LNCAP (cell line): ENCODE measurements at regions not wholly inside any gene's neighbourhood (a gene's known extent, or its start where the extent isn't known, plus 50 kb on each side); places are given as distances from the start of the nearest gene placed in this dataset.

Experiments
- TF ChIP-seq, protein P1 (sequence below): fragments of 450-650 bp; IDR thresholded peaks from 2 replicates; pipeline ENCODE4 v1.5.1; 2017; ENCODE audit warnings: mild to moderate bottlenecking

DNA sequence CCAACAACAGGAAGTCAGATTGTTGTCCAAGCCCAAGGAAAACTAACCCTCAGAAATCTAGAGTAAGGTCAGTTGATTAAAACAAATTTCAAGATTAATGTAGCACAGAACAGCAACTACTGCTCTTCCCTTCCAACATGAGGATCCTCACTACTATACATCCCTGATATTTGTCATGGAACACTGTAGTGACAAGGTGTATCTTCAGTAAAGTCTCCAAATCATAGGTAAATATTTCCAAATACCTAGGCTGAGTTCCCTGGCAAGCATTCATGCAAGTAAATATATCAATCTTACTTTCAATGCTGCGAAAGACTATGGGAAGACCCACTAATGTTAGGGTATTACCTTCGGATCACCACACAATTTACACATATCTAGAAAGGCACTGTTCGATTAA is 986.9 kb upstream of the ARRDC3 start:
- TF ChIP-seq, protein P1, sequence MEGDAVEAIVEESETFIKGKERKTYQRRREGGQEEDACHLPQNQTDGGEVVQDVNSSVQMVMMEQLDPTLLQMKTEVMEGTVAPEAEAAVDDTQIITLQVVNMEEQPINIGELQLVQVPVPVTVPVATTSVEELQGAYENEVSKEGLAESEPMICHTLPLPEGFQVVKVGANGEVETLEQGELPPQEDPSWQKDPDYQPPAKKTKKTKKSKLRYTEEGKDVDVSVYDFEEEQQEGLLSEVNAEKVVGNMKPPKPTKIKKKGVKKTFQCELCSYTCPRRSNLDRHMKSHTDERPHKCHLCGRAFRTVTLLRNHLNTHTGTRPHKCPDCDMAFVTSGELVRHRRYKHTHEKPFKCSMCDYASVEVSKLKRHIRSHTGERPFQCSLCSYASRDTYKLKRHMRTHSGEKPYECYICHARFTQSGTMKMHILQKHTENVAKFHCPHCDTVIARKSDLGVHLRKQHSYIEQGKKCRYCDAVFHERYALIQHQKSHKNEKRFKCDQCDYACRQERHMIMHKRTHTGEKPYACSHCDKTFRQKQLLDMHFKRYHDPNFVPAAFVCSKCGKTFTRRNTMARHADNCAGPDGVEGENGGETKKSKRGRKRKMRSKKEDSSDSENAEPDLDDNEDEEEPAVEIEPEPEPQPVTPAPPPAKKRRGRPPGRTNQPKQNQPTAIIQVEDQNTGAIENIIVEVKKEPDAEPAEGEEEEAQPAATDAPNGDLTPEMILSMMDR, result no peak

DNA sequence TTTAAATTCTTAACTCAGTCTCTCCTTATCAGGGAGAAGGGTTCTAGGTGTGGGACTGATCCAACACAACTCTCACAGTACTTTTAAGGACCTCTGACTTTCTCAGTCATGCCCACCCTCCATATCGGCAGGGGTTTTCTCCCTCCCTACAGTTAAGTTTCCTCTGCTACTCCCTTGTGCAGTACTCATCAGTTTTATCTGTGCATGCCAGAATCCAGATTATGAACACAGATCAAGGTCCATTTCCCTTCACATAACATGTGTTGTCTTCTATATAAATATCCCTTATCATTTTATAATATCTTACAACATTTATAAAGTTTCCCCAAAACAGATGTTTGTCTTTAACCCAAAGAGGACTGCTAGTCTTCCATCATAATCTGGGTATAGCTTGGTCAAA is 986.5 kb upstream of the ARRDC3 start:
- TF ChIP-seq, protein P1, result no peak

DNA sequence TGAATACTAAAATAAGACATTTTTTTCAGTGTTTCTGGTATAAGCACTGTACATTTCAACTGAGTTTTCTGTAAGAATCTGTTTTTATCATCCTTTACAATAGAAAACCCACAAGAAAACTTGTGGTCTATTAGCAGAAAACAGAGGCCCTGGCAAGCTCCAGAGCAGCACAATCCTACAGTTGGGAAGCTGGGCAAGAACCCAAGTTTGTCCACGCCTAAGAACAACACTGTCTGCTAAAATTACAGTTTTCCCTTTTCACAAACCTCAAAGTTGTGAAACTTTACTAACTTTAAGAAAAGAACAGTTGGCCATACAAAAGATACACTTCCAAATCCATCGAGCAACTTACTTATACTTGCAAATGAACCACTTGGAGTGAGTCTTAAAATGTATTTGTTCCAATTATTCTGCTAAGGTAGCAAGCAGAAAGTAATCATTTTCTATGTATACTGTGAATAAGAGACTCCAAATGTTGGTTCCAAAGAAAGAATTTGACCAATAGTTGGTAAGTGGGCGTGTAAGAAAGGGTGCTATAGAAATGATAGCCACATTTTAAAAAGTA is 982.0 kb upstream of the ARRDC3 start:
- TF ChIP-seq, protein P1, result no peak

DNA sequence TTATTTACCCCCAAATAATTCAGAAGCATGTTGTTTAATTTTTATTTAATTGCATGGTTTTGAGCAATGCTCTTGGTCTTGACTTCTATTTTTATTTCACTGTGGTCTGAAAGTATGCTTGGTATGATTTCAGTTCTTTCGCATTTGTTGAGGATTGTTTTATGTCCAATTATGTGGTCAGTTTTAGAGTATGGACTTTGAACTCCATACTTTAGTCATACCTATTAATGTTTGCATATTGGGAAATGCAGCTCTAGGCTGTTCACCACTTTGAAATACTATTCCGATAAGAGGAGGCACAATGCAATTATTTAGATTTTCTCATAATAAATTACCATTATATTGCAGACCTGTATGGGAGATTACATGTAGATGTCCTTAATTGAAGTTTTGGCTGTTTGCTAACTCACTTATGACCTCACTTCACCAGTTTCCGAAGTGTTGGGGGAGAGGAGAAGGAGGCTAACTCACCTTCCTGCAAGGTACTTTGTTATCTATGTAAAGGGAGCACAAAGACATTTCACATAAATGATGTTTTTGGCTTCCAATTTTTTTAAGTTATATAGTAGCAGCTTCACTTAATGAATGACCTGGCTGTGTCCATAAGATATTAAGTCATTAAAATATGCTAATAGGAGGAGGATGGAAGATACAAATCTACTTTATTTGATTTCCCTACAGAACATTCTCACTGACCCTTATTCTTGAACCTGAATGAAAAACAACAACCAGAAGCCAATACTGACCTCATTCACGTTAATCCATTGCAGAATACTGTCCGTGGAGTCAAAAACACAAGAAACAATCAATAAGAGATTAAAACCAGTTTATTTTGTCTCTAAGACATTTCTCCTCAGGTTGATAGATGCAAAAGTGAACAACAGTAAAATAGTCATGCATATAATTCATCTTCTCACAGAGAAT is 970.3 kb upstream of the ARRDC3 start:
- TF ChIP-seq, protein P1, result no peak

DNA sequence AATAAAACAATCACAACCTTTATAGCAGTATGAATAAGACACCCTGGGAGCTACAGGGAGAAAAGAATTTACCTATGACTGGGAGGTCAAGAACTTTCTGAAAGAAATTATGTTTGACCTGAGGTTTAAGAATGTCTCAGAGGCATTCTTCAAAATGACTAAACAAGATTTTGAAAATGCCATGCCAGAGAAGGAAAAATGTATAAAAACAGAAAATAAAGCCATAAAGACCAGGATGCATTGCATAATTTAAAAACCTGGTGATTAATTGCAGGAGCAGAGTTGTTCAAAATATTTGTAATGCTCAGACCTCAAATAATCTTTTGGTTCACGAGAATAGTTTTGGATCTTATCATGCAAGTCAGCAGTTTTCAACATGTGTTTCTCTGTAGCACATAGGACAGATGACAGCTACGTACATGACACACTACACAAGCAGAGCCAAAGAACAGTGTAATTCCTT is 954.7 kb upstream of the ARRDC3 start:
- TF ChIP-seq, protein P1, result no peak

DNA sequence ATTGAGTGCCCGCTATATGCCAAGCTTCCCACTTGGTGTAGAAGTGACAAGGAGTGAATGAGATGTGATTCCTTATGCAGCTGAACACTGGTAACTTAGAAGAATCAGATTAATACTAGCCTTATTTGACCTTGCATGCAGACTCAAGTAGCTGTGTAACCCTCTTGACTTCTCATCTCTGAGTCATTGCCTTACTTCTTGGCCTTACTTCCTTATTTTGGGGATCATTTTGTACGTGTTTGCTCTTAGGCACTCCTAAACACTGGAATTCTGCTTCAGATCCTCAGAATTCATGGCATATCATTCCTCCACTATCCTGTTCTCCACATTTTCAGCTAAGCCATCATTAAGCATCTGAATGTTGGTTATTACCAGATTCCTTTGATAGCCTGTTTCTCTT is 948.9 kb upstream of the ARRDC3 start:
- TF ChIP-seq, protein P1, result no peak

DNA sequence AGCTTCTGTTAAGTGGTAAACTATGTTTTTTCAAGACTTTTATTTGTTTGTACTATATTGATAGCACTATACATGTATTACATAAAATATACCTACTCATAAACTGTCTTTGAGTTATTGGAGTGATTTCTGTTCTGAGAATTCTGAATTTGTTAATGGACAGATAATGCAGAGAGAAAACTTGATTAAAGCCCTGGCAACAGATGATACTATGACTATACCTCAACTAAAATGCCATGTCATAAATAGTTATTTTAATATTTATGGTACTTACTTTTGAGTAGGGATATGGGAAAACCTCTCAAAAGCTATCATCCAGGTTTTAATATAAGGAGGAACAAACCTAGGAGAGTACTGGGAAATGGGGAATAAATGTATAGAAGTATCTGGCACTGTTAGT is 947.2 kb upstream of the ARRDC3 start:
- TF ChIP-seq, protein P1, result no peak
